HT-29 (cell line): ENCODE measurements at regions not wholly inside any gene's neighbourhood (a gene's known extent, or its start where the extent isn't known, plus 50 kb on each side); places are given as distances from the start of the nearest gene placed in this dataset.
A peak's percentile ranks its signal among the peaks of the same experiment; 100 is the strongest.
"Not testable (repeated sequence)": the region's sequence is repeated elsewhere in the genome, so short reads cannot be mapped to it uniquely, and the experiment has no call there.

Source experiments
- DNase-seq: peaks from one replicate; pipeline ENCODE4 v3.0.0-alpha.2; 2015; ENCODE audit warnings: low spot score

- no peak for DNase-seq
These were observed 234.0 kb upstream of the CAND1 start for GRCh38 chr12:67035121-67035520.

GRCh38 chr12:67038486-67038885 is 230.7 kb upstream of the CAND1 start:
- DNase-seq, result no peak

DNA sequence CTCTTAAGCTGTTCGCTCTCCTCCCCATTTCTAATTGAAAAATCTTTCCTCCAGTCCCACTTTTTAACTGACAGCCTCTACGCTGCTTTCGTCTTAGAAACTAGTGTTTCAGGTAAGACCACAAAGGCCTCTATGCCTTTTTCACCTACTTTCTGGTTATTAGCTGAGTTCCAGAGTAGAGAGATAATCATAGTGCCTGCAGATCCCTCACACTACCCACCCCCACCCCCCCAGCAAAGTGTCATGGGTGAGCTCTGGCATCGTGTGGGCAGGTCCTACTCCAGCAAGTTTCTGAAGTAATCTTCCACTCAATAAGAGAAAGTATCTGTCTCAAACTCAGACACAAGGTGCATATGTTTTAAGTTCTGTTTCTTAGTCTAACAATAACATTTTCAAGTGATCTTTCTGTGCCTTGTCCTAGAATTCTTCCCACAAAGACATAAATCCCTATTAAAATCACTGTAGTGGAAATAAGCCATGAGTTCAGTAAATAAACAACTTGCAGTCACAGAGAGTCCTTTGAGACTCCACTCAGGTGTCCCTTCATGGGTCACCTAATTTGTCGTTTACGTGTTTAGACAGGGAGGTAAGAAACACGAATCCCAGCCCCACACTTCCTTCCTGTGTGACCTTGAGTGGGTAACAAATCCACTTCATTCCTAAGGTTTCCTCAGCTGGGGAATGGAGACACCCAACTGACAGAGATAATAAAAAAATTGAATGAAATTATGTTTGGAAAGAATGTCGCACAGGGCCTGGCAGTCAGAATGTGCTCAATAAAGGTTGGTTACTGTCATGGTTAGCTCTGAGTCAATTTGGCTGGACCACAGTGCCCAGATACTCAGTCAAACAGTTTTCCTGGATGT is 228.9 kb upstream of the CAND1 start:
- no peak for DNase-seq

- no peak for DNase-seq
These were observed 228.4 kb upstream of the CAND1 start for GRCh38 chr12:67040861-67041137.

GRCh38 chr12:67042697-67043131 is 226.4 kb upstream of the CAND1 start:
- no peak for DNase-seq

GRCh38 chr12:67043771-67044170 is 225.4 kb upstream of the CAND1 start:
- DNase-seq, result no peak

DNA sequence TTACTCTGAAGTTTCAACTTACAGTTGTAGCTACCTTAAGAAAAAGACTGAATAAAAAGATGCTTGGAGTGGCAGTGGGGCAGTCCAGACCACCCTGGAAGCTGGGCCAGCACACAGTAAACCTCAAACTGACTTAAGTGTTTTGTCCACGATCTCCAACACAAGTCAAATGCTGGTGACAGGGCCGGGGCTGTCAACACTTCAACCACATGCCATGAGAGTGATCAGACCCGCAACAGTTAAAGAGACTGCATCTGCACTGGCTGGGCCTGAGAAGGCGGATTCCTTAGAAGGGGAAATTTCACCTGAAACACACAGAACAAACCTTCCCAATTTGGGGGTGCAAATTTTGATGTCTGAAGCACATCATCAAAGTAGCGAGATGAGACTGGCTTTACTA is 223.5 kb upstream of the CAND1 start:
- DNase-seq, result no peak

- DNase-seq, result no peak
These were observed 223.1 kb upstream of the CAND1 start for GRCh38 chr12:67046062-67046461.

DNA sequence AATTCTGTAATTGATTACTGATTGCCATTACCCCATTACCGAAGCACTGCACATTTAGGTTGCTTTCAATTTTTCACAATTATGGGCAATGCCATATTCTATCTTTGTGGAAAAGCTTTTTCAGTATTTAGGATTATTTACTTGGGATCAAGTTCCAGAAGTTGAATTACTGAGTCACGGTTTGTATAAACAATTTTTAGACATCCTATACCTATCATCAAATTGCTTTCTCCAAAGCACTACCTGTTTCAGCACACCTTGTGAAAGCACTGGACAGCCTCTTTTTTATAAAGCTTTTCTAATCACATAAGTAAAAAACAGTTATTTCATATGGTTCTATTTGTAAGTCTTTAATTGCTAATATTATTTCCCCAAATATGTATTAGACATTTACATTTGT is 221.5 kb upstream of the CAND1 start:
- DNase-seq, result no peak

GRCh38 chr12:67048371-67048770 is 220.8 kb upstream of the CAND1 start:
- DNase-seq, result no peak

- DNase-seq, result not testable (repeated sequence)
These were observed 220.0 kb upstream of the CAND1 start for GRCh38 chr12:67049199-67049598.

DNA sequence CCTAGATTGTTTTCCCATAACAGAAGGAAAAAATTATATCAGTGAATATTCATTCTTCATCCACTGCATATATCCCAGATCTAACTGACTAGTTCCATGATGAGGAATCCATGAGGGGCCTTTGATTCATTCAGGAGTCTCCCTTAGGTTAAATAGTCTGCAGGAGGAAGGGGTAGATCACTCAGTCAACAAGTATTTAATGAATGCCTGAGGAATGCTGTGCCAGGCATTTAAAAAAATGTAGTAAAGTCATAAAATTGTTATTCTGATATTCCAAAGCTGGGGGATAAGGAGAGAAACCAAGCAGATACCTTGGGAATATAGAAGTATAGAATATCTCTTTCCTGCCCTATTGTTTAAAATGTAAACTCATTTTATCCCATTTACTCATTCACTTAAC is 216.2 kb upstream of the CAND1 start:
- no peak for DNase-seq

- DNase-seq, result no peak
These were observed 212.8 kb upstream of the CAND1 start for GRCh38 chr12:67056329-67056728.

GRCh38 chr12:67057072-67057471 is 212.1 kb upstream of the CAND1 start:
- DNase-seq, result no peak

GRCh38 chr12:67062193-67062592 is 207.0 kb upstream of the CAND1 start:
- no peak for DNase-seq

DNA sequence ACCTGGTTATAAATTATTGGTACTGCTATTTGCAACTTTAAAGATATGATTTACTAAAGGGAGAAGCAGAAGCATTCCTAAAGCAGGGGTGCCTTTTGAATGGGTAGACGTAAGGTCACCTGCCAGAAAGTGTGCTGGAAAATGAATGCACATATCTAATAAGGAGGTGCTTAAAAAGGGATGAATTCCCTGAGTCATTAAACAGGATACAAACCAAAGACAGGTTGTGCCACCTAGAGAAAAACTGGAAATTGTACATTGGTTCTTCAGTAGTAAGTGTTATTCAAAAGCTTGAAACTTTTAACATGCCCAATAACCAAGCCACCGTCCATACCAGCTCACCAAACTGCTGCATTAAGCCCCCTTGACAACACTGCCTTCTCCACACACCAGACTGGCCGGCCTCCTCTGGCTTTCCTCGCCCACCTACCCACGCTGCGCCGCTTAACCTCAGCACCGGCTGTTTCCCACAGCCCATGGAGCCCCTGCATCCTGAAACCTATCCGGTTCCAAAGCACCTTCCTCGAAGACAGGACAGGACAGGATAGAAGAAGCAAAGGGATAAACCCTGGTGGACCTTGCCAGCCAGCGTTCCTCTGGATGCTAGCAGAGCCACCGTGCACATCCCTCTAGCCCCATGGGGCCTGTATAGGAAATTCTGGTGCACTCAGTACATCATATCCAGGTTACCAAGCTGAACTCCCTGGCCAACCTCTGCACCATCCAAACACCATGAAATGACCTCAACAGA is 201.5 kb upstream of the CAND1 start:
- DNase-seq, result no peak

- DNase-seq, result no peak
These were observed 200.9 kb upstream of the CAND1 start for GRCh38 chr12:67068204-67068731.

DNA sequence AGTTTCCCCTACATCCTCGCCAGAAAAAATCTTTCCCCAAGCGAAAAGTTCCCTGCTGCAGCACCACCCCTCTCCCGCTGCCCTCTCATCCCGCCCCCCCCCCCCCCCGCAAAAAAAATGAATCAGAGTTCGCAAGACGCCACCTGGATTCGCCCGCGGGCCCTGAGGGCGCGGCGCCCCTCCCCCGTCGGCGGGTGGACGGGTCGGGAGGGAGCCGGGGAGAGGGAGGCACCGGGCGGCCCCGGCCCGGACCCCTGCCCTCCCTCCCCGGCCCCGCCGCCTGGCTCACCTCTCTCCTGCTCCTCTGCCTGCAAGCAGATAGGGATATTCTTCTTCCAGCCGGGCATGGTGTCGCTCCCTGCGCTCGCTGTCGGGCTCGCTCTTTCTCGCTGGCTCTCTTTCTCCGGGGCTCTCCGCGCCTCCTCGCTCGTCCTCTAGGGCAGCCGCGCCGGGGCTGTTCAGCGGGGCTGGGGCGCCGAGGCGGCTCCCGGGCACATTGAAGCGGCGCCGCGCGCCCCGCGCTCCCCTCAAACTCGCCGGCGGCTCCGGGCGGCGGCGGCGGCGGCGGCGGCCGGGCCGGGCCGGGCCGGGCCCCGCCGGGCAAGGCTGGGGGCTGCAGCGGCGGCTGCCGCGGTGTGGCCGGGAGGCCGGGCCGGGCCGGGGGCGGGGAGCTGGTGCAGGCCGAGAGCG is 200.3 kb upstream of the CAND1 start:
- peak; percentile 37 for DNase-seq

DNA sequence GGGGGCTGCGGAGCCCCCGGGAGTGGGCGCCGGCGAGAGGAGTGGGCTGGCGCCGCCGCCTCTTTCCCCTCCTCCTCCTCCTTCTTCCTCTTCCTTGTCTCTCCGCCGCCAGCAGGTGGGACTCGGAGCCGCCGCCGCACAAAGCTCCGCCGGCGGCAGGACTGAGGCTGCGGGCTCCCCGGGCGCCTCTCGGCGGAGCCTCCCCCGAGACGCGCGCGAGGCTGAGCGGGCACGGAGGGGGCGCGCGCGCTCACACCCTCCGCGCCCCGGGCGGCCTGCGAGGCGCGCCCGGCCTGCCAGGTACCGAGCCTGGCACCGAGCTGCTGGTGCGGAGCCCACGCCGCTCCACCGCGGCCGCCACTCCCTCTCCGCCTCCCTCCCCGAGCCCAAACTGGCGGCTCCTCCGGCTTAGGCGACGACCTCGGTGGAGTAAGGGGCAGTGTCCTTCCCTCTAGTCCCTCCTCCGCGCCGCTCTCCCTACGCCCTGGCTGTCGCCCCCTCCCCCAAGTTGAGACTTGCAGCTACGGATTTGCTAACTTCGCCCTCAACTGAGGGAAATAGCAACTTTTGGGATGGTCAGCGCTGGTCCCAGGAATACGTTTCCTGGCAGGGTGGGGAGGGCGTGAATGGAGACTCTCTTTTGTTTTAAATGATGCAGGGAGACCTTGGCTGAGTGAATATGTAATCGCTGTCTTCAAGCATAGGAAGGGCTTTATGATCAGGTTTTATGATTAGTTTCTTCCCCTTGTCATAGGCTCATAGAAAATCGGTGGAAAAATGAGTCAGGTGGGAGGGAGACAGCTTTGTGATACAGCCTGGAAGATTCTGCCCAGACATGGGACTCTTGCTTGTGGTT is 199.5 kb upstream of the CAND1 start:
- DNase-seq, result peak; percentile 11

GRCh38 chr12:67070307-67070600 is 198.9 kb upstream of the CAND1 start:
- no peak for DNase-seq

DNA sequence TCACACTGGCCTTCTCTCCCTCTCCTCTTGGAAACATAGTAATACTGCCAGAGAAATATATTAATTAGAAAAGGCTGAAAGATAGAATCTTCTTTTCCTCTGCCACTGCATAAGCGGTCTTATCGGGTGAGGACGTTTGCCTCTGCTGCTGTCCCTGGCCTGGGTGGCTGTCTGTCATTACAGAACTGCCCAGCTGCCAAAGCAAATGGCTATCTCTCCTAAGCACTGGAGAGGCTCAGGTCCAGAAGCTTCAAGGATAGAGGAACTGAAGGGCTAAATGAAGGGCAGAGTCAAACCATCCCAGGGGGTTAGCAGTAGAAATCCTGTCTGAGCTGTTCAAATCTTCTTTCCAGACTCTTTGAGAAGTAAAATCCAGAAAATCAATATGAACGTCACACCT is 198.6 kb upstream of the CAND1 start:
- no peak for DNase-seq

GRCh38 chr12:67072281-67072680 is 196.9 kb upstream of the CAND1 start:
- DNase-seq, result not testable (repeated sequence)
